ENCODE measurements at regions not wholly inside any gene's neighbourhood (a gene's known extent, or its start where the extent isn't known, plus 50 kb on each side); places are given as distances from the start of the nearest gene placed in this dataset.

DNA sequence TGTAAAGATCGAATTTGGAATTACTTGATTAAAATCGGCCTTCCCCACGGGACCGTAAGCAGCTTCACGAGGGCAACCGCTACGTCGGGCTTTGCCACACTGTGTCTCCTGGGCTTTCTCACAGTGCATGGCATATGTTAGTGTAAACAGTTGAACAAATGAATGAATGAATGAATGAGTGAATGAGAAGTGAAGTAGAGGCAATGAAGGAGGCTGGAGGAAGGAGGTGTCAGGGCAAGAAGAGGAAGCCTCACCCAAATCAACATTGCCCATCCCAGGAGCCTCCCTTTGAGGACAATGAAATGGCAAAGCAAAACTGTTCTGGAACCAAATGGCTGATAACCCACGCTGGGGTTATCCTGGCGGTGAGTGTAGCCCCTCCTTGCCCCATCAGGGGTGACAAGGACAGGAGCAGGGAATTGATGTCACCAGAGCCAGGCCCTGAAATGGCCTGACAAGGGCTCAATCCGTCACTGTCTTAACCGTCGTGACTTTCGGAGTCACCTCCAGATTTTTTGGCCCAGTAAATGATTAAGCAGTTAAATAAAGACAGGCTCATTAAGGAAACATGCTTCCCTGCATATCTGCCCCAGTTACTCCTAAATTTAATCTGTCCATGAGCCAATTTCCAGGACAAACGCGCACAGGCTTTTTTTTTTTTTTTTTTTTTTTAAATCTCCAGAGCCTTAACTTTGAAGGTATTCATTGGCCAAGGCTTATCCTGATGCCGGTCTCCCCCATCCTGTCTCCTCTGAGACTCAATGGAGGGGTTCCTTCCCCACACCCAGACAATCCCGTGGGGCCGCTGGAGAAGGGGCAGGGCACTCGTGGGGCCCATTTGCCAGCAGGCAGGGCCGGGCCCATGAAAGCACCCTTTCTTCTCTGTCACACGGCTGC is 88.4 kb upstream of the BOD1 start:
- no peak overlapping the region for H3K4me3 ChIP-seq
- ATAC-seq (ENCODE audit: low FRiP score in 2 of 2): no peak
- no peak for DNase-seq
- H3K27me3 ChIP-seq: no peaks in the 10 kb centered on the region
- no peaks in the 10 kb centered on the region for H3K9me3 ChIP-seq
- 86 to 87% methylated on average over 19 to 22 of the region's 22 CpGs for WGBS, 2 donors
- TF ChIP-seq POLR2A (IDR thresholded peaks at IDR 0.05) (no peak), POLR2AphosphoS5 (IDR thresholded peaks at IDR 0.05) (no peak), EP300 (IDR thresholded peaks at IDR 0.05) (no peak), CTCF (IDR thresholded peaks at IDR 0.05) (no peak)
- peaks cover 0 to 5% (median 2%) of the 10 kb centered on the region in 4 donors for H3K4me1 ChIP-seq
- H3K27ac ChIP-seq: no peak overlapping the region
- H3K36me3 ChIP-seq: no peaks in the 10 kb centered on the region

DNA sequence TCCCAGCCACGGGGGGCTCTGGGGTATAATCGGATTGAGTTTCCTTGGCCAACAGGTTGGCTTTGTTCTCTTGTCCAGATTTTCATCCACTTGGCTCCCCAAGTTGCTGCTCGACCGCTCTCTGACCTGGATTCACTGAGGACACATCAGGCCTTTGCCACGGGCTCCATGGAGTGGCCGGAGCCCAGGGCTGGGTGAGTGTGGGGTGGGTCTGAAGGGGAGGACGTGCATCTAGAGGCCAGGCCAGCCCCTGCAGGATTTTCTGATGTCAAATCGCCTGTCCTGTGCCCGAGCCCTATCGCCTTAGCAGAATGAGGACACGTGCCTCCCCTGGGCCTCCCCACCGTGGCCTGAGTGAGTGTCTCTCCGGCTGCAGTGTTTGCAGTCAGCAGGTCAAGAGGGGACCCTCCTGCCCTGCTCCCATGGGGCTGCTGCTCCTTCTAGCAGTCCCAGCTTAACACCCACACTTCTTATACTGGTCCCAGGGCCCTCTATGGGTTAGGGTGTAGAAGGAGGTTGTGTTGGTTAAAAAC is 89.1 kb upstream of the BOD1 start:
- H3K36me3 ChIP-seq: no peaks in the 10 kb centered on the region
- H3K4me1 ChIP-seq: peaks cover 0 to 5% (median 2%) of the 10 kb centered on the region in 4 donors
- no peaks in the 10 kb centered on the region for H3K27me3 ChIP-seq
- DNase-seq (no peak), ATAC-seq (ENCODE audit: low FRiP score in 2 of 2) (no peak)
- no peaks in the 10 kb centered on the region for H3K9me3 ChIP-seq
- TF ChIP-seq EP300 (IDR thresholded peaks at IDR 0.05) (no peak), POLR2A (IDR thresholded peaks at IDR 0.05) (no peak), POLR2AphosphoS5 (IDR thresholded peaks at IDR 0.05) (no peak), CTCF (IDR thresholded peaks at IDR 0.05) (no peak)
- whole genome bisulfite sequencing, 2 donors: 87 to 89% methylated on average over 3 to 13 of the region's 13 CpGs
- no peak overlapping the region for H3K4me3 ChIP-seq
- H3K27ac ChIP-seq: no peak overlapping the region

- H3K4me1 ChIP-seq: peaks cover 0 to 5% (median 2%) of the 10 kb centered on the region in 4 donors
- H3K27ac ChIP-seq: no peak overlapping the region
- H3K9me3 ChIP-seq: no peaks in the 10 kb centered on the region
- 71 to 80% methylated on average over 4 of the region's 4 CpGs for WGBS, 2 donors
- ATAC-seq (ENCODE audit: low FRiP score in 2 of 2): no peak
- no peaks in the 10 kb centered on the region for H3K36me3 ChIP-seq
- DNase-seq: no peak
- H3K27me3 ChIP-seq: no peaks in the 10 kb centered on the region
- no peak for TF ChIP-seq POLR2A (IDR thresholded peaks at IDR 0.05)
- no peak for TF ChIP-seq EP300 (IDR thresholded peaks at IDR 0.05)
- no peak for TF ChIP-seq CTCF (IDR thresholded peaks at IDR 0.05)
- TF ChIP-seq POLR2AphosphoS5 (IDR thresholded peaks at IDR 0.05): no peak
- no peak overlapping the region for H3K4me3 ChIP-seq
These were observed 90.2 kb upstream of the BOD1 start for GRCh38 chr5:173706700-173707099.

GRCh38 chr5:173707392-173707791 is 90.9 kb upstream of the BOD1 start:
- ATAC-seq (ENCODE audit: low FRiP score in 2 of 2): peak; percentile 19 to 29
- Histone ChIP-seq H3K9me3 (no peaks in the 10 kb centered on the region), H3K36me3 (no peaks in the 10 kb centered on the region), H3K27ac (no peak overlapping the region), H3K27me3 (no peaks in the 10 kb centered on the region), H3K4me3 (no peak overlapping the region), H3K4me1 (peaks cover 0 to 5% (median 2%) of the 10 kb centered on the region in 4 donors)
- TF ChIP-seq POLR2AphosphoS5 (IDR thresholded peaks at IDR 0.05) (peak in 1 of 2 donors; percentile 26), CTCF (IDR thresholded peaks at IDR 0.05) (no peak), EP300 (IDR thresholded peaks at IDR 0.05) (no peak), POLR2A (IDR thresholded peaks at IDR 0.05) (no peak)
- WGBS, 2 donors: 70 to 92% methylated on average over 1 to 4 of the region's 4 CpGs
- DNase-seq: no peak

Measured in upper lobe of left lung (tissue), 6 donors.